ENCODE measurements at regions not wholly inside any gene's neighbourhood (a gene's known extent, or its start where the extent isn't known, plus 50 kb on each side); places are given as distances from the start of the nearest gene placed in this dataset.

- no peak overlapping the region for H2BK120ac ChIP-seq (replicated peaks; ENCODE audit: low read depth, low read length)
- H4K8ac ChIP-seq (ENCODE audit: extremely low read depth, insufficient read depth, low read length) = no peak overlapping the region
- no peaks in the 10 kb centered on the region for H3K9me3 ChIP-seq (ENCODE audit: insufficient read depth in 2 of 2, low read depth in 1 of 2, low read length in 1 of 2)
- H3K4me1 ChIP-seq (replicated peaks in 1 of 4; ENCODE audit: control insufficient read depth in 3 of 4, insufficient read depth in 4 of 4, low read length in 3 of 4) = peaks cover 2 to 10% (median 6%) of the 10 kb centered on the region in 4 experiments; a peak in 5 of 7 replicates
- no peaks in the 10 kb centered on the region for H3K23me2 ChIP-seq (ENCODE audit: low read depth, low read length)
- no peak overlapping the region for H3K27ac ChIP-seq (ENCODE audit: low read depth, low read length)
- ChIA-PET CTCF (ENCODE audit: partially characterized antibody) (interaction anchor here (0.7 to 2.5 kb wide), 10 partner anchors 10 to 476 kb away, joined by 3 to 12 read pairs (median 4); no protein-coding TSS in a partner anchor), POLR2A (ENCODE audit: partially characterized antibody) (no interaction called here)
- no peaks in the 10 kb centered on the region for H3K36me3 ChIP-seq (ENCODE audit: control insufficient read depth in 2 of 4, insufficient read depth in 4 of 4, low read length in 3 of 4)
- no peak overlapping the region for H2BK15ac ChIP-seq (ENCODE audit: low read length)
- no peak overlapping the region for H3K4me3 ChIP-seq (ENCODE audit: extremely low read depth in 1 of 4, insufficient read depth in 2 of 4, low read depth in 3 of 4, low read length in 4 of 4)
- no peaks in the 10 kb centered on the region for H3K79me2 ChIP-seq (ENCODE audit: control insufficient read depth in 1 of 2, insufficient read depth in 2 of 2, low read length in 2 of 2)
- H3K14ac ChIP-seq (ENCODE audit: insufficient read length) = no peak overlapping the region
- no peak overlapping the region for H2BK5ac ChIP-seq (ENCODE audit: low read depth, low read length)
- TF ChIP-seq ASH2L (IDR thresholded peaks at IDR 0.05; ENCODE audit: low read length) = no peak
- no peak for TF ChIP-seq CHD1 (IDR thresholded peaks at IDR 0.05; ENCODE audit: low read depth, low read length)
- no peak for TF ChIP-seq EP300 (IDR thresholded peaks at IDR 0.05; ENCODE audit: borderline replicate concordance in 1 of 2, low read depth in 2 of 2, low read length in 2 of 2)
- TF ChIP-seq SUZ12 (IDR thresholded peaks at IDR 0.05; ENCODE audit: low read length) = no peak
- TF ChIP-seq FOSL1 (IDR thresholded peaks at IDR 0.05; ENCODE audit: insufficient read depth, low read depth, low read length) = no peak
- TF ChIP-seq KDM4A (IDR thresholded peaks at IDR 0.05; ENCODE audit: low read depth, low read length, severe bottlenecking) = no peak
- no peak for TF ChIP-seq SAP30 (IDR thresholded peaks at IDR 0.05; ENCODE audit: insufficient read depth, insufficient replicate concordance, low read length)
- TF ChIP-seq JUN (IDR thresholded peaks at IDR 0.05; ENCODE audit: low read depth, low read length) = no peak
- TF ChIP-seq SP2 (IDR thresholded peaks at IDR 0.05; ENCODE audit: low read length) = no peak
- TF ChIP-seq EZH2 (IDR thresholded peaks at IDR 0.05; ENCODE audit: low read depth, low read length, severe bottlenecking) = no peak
- no peak for TF ChIP-seq NANOG (IDR thresholded peaks at IDR 0.05; ENCODE audit: insufficient read depth, low read depth, low read length, poor library complexity, severe bottlenecking)
- TF ChIP-seq HDAC6 (IDR thresholded peaks at IDR 0.05; ENCODE audit: low read depth, low read length) = no peak
- H4K20me1 ChIP-seq (replicated peaks in 1 of 2; ENCODE audit: control insufficient read depth in 1 of 2, insufficient read depth in 2 of 2, low read length in 2 of 2) = no peaks in the 10 kb centered on the region
- H4K5ac ChIP-seq (ENCODE audit: insufficient read length, low read depth, low read length) = no peak overlapping the region
- no peak overlapping the region for H3K18ac ChIP-seq (ENCODE audit: extremely low read depth, low read length)
- no peak for DNase-seq (ENCODE audit: low read depth in 1 of 2, low spot score in 2 of 2)
- WGBS, 2 experiments (ENCODE audit: extremely low coverage in 1 of 2, insufficient coverage in 1 of 2, insufficient read length in 1 of 2, insufficient replicate concordance in 2 of 2, low coverage in 1 of 2, low lambda C conversion rate in 2 of 2, missing lambda C conversion rate in 1 of 2) = 91% methylated on average over 5 of the region's 5 CpGs; no CpG with 5 or more reads in 1 of the 2 experiments
- peak overlapping the region; percentile 30; the same call in 1 of the 2 replicates for H2AFZ ChIP-seq (ENCODE audit: low read length)
- no peak overlapping the region for H2BK20ac ChIP-seq (ENCODE audit: low read length)
- H3K79me1 ChIP-seq (ENCODE audit: low read depth, low read length) = no peaks in the 10 kb centered on the region
- H2BK12ac ChIP-seq (ENCODE audit: low read depth, low read length) = no peak overlapping the region
- no peak overlapping the region for H3K56ac ChIP-seq (replicated peaks; ENCODE audit: insufficient read length, low read depth, low read length)
- no peak overlapping the region for H4K91ac ChIP-seq (replicated peaks; ENCODE audit: insufficient read length, low read length)
- H3K9ac ChIP-seq (replicated peaks in 1 of 4; ENCODE audit: extremely low read depth in 1 of 4, low read depth in 3 of 4, low read length in 3 of 4) = no peak overlapping the region
- FAIRE-seq = no peak
- no peaks in the 10 kb centered on the region for H3K27me3 ChIP-seq (replicated peaks in 1 of 4; ENCODE audit: control insufficient read depth in 3 of 4, extremely low read depth in 1 of 4, insufficient read depth in 3 of 4, low read length in 3 of 4)
- no peak overlapping the region for H2AK5ac ChIP-seq (ENCODE audit: low read depth, low read length)
- H3K23ac ChIP-seq (ENCODE audit: insufficient read length) = no peak overlapping the region
- no peak overlapping the region for H3K4me2 ChIP-seq (ENCODE audit: insufficient read depth in 1 of 2, low read depth in 2 of 2, low read length in 2 of 2)
- H3K4ac ChIP-seq (replicated peaks; ENCODE audit: insufficient read length, low read depth, low read length) = no peak overlapping the region
These were observed 73.9 kb upstream of the NCKAP5 start for GRCh38 chr2:133641942-133642725.

All from H1 (cell line).